ENCODE measurements at regions not wholly inside any gene's neighbourhood (a gene's known extent, or its start where the extent isn't known, plus 50 kb on each side); places are given as distances from the start of the nearest gene placed in this dataset.

DNA sequence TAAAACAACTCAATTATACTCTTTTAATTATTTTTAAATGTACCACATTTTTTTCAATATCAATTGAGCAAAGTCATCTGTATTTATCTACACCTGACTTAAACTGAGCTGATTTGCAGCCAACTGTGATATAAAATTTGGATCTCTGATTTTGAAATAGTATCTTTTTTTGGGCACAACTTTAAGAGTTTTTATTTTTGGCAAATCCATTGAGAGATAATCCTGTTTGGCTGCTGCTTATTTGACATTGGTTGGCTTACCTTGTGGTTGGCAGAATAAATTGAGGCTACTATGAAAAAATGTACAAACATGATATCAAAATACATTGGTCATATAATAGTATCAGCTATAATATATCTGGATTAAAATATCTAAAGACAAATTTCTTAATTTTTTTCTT, 656.0 kb upstream of the NDST4 start:
- H3K9me2 ChIP-seq (ENCODE audit: insufficient read depth): no peaks in the 10 kb centered on the region
- no peak for TF ChIP-seq EZH2 (IDR thresholded peaks at IDR 0.05; ENCODE audit: insufficient read depth, poor library complexity, severe bottlenecking)
- in situ Hi-C loops (cut with MboI): no loop called here
- H2AFZ ChIP-seq: no peak overlapping the region
- H3K27me3 ChIP-seq (replicated peaks; ENCODE audit: insufficient read depth): no peaks in the 10 kb centered on the region
- no peaks in the 10 kb centered on the region for H3K9me3 ChIP-seq (ENCODE audit: low read depth)
- no peak overlapping the region for H3K9ac ChIP-seq
- no peak overlapping the region for H3K4me3 ChIP-seq
- no peaks in the 10 kb centered on the region for H3F3A ChIP-seq (ENCODE audit: insufficient read depth)
- no peaks in the 10 kb centered on the region for H4K20me1 ChIP-seq (ENCODE audit: insufficient read depth)
- no peak for DNase-seq
- no peaks in the 10 kb centered on the region for H3K36me3 ChIP-seq (ENCODE audit: low read depth)
- H3K4me2 ChIP-seq (ENCODE audit: unreplicated experiment): no peak overlapping the region
- H3K27ac ChIP-seq: no peak overlapping the region
- no peaks in the 10 kb centered on the region for H3K4me1 ChIP-seq (ENCODE audit: insufficient read depth)
- no peaks in the 10 kb centered on the region for H3K79me2 ChIP-seq (ENCODE audit: insufficient read depth)

DNA sequence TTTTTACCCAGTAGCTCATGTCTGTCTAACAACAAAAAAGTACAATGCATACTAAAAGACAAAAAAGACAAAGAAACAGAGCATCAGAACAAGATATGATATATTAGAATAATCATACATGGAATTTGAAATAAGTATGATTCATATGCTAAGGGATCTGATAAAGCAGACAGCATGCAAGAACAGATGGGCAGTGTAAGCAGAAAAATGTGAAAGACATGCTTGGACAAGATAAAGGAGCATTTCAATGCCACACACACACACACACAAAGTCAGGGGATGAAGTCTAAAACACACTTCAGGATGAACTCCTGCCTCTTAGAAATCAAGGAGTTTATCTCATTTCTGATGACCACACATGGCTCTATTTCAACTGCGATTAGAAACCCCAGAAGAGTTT, 649.6 kb upstream of the NDST4 start:
- DNase-seq: no peak
- no peak for TF ChIP-seq EZH2phosphoT487 (IDR thresholded peaks at IDR 0.05; ENCODE audit: insufficient read depth, low read depth)
- TF ChIP-seq EZH2 (IDR thresholded peaks at IDR 0.05; ENCODE audit: insufficient read depth, poor library complexity, severe bottlenecking): no peak
- H3K79me2 ChIP-seq (ENCODE audit: insufficient read depth): no peaks in the 10 kb centered on the region
- no peaks in the 10 kb centered on the region for H3K4me1 ChIP-seq (ENCODE audit: insufficient read depth)
- no peaks in the 10 kb centered on the region for H3F3A ChIP-seq (ENCODE audit: insufficient read depth)
- no peaks in the 10 kb centered on the region for H4K20me1 ChIP-seq (ENCODE audit: insufficient read depth)
- H3K9me2 ChIP-seq (ENCODE audit: insufficient read depth): no peaks in the 10 kb centered on the region
- H3K36me3 ChIP-seq (ENCODE audit: low read depth): no peaks in the 10 kb centered on the region; the same call in 1 of the 2 replicates
- WGBS, 2 experiments (ENCODE audit: low coverage in 1 of 2, low lambda C conversion rate in 2 of 2, missing lambda C conversion rate in 2 of 2): 0 to 4% methylated on average over 1 of the region's 1 CpG
- H3K4me3 ChIP-seq: no peak overlapping the region
- H2AFZ ChIP-seq: no peak overlapping the region
- H3K27me3 ChIP-seq (replicated peaks; ENCODE audit: insufficient read depth): no peaks in the 10 kb centered on the region
- H3K9me3 ChIP-seq (ENCODE audit: low read depth): no peaks in the 10 kb centered on the region
- no peak overlapping the region for H3K27ac ChIP-seq
- in situ Hi-C loops (cut with MboI): no loop called here
- no peak overlapping the region for H3K9ac ChIP-seq
- H3K4me2 ChIP-seq (ENCODE audit: unreplicated experiment): no peak overlapping the region

DNA sequence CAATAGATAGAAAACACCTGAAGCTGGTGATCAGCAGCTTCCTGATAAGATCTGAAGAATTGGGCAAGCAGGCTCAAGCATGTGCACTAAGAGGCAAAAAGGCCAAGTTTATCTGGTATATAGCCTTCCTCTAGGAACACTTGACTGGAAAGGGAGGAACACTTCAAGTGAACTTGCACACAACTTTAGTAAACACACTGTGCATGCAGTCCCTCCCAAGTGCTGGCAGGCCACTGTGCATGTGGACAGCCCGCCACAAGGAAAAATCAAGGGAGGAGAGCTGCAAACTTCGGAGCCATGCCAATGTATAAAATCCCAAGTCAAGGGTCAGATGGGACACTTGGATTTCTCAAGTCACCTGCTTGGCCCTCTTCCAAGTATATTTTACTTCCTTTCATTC, 645.8 kb upstream of the NDST4 start:
- no peaks in the 10 kb centered on the region; the same call in 1 of the 2 replicates for H3K36me3 ChIP-seq (ENCODE audit: low read depth)
- no peaks in the 10 kb centered on the region for H3K9me2 ChIP-seq (ENCODE audit: insufficient read depth)
- H3K4me2 ChIP-seq (ENCODE audit: unreplicated experiment): no peak overlapping the region
- no peaks in the 10 kb centered on the region for H3K27me3 ChIP-seq (replicated peaks; ENCODE audit: insufficient read depth)
- H3K27ac ChIP-seq: no peak overlapping the region
- TF ChIP-seq EZH2 (IDR thresholded peaks at IDR 0.05; ENCODE audit: insufficient read depth, poor library complexity, severe bottlenecking) (no peak), EZH2phosphoT487 (IDR thresholded peaks at IDR 0.05; ENCODE audit: insufficient read depth, low read depth) (no peak)
- DNase-seq: no peak
- no peaks in the 10 kb centered on the region for H3K4me1 ChIP-seq (ENCODE audit: insufficient read depth)
- H3K9me3 ChIP-seq (ENCODE audit: low read depth): no peaks in the 10 kb centered on the region
- H3F3A ChIP-seq (ENCODE audit: insufficient read depth): no peaks in the 10 kb centered on the region
- H2AFZ ChIP-seq: no peak overlapping the region
- no peak overlapping the region for H3K4me3 ChIP-seq
- in situ Hi-C loops (cut with MboI): no loop called here
- 25 to 28% methylated on average over 2 of the region's 2 CpGs for WGBS, 2 experiments (ENCODE audit: low coverage in 1 of 2, low lambda C conversion rate in 2 of 2, missing lambda C conversion rate in 2 of 2)
- no peaks in the 10 kb centered on the region for H4K20me1 ChIP-seq (ENCODE audit: insufficient read depth)
- no peaks in the 10 kb centered on the region for H3K79me2 ChIP-seq (ENCODE audit: insufficient read depth)
- no peak overlapping the region for H3K9ac ChIP-seq

DNA sequence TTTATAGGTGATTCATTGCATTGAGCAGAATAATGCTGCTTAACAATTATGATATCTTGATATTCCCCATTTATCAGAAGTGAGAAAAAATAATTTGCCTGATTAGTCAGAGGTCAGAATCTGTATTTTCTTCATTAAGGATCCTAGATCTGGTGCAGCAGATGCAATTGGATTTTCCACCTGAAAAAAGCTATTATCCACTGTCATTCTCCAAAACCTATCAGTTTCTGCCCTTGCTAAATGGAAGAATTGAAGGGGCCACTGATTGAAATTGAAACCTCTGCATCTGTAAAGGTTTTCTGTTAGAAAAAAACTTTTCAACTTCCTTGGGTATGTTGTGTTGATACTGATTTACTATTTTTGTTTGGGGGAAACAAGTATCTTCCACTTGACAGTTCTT, 636.0 kb upstream of the NDST4 start:
- Histone ChIP-seq H2AFZ (no peak overlapping the region), H3K27ac (no peak overlapping the region), H3K9me2 (ENCODE audit: insufficient read depth) (no peaks in the 10 kb centered on the region), H3K36me3 (ENCODE audit: low read depth) (no peaks in the 10 kb centered on the region), H3K4me2 (ENCODE audit: unreplicated experiment) (no peak overlapping the region), H3K4me3 (no peak overlapping the region), H3K27me3 (replicated peaks; ENCODE audit: insufficient read depth) (no peaks in the 10 kb centered on the region), H4K20me1 (ENCODE audit: insufficient read depth) (no peaks in the 10 kb centered on the region), H3F3A (ENCODE audit: insufficient read depth) (no peaks in the 10 kb centered on the region), H3K79me2 (ENCODE audit: insufficient read depth) (no peaks in the 10 kb centered on the region), H3K9me3 (ENCODE audit: low read depth) (no peaks in the 10 kb centered on the region), H3K9ac (no peak overlapping the region), H3K4me1 (ENCODE audit: insufficient read depth) (no peaks in the 10 kb centered on the region)
- DNase-seq: no peak
- in situ Hi-C loops (cut with MboI): no loop called here
- TF ChIP-seq EZH2phosphoT487 (IDR thresholded peaks at IDR 0.05; ENCODE audit: insufficient read depth, low read depth): no peak
- no peak for TF ChIP-seq EZH2 (IDR thresholded peaks at IDR 0.05; ENCODE audit: insufficient read depth, poor library complexity, severe bottlenecking)

DNA sequence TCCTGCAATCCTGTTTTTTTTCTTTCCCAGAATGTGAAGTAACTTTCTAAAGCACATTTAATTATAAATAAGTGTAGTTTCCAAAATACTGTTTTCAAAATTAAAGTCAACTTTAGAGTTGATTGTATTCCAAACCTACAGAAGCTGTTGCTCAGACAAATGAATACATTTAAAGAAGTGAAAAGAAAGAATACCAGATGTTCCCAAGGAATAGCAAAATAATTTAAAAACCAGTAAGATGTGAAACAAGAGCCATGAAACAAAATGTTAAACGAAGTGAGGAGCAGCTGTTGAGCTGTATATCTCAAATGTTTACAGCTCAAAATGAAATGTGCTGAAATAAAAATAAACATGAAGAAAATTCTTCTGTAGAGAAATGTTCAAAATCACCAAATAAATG, 627.4 kb upstream of the NDST4 start:
- Histone ChIP-seq H3K79me2 (ENCODE audit: insufficient read depth) (no peaks in the 10 kb centered on the region), H3K27ac (no peak overlapping the region), H3K9me3 (ENCODE audit: low read depth) (no peaks in the 10 kb centered on the region), H3K9me2 (ENCODE audit: insufficient read depth) (no peaks in the 10 kb centered on the region), H4K20me1 (ENCODE audit: insufficient read depth) (no peaks in the 10 kb centered on the region), H3K27me3 (replicated peaks; ENCODE audit: insufficient read depth) (no peaks in the 10 kb centered on the region), H3K4me3 (no peak overlapping the region), H3K4me1 (ENCODE audit: insufficient read depth) (no peaks in the 10 kb centered on the region), H3F3A (ENCODE audit: insufficient read depth) (no peaks in the 10 kb centered on the region), H3K36me3 (ENCODE audit: low read depth) (no peaks in the 10 kb centered on the region), H2AFZ (no peak overlapping the region), H3K4me2 (ENCODE audit: unreplicated experiment) (no peak overlapping the region), H3K9ac (no peak overlapping the region)
- TF ChIP-seq EZH2phosphoT487 (IDR thresholded peaks at IDR 0.05; ENCODE audit: insufficient read depth, low read depth) (no peak), EZH2 (IDR thresholded peaks at IDR 0.05; ENCODE audit: insufficient read depth, poor library complexity, severe bottlenecking) (no peak)
- in situ Hi-C loops (cut with MboI): no loop called here
- no peak for DNase-seq
- 0% methylated on average over 1 of the region's 1 CpG for WGBS, 2 experiments (ENCODE audit: low coverage in 1 of 2, low lambda C conversion rate in 2 of 2, missing lambda C conversion rate in 2 of 2)

Measured in GM23248 (cell line).